Loucy (cell line): ENCODE measurements at regions not wholly inside any gene's neighbourhood (a gene's known extent, or its start where the extent isn't known, plus 50 kb on each side); places are given as distances from the start of the nearest gene placed in this dataset.

Experiments
- H2AFZ ChIP-seq: fragments of 200-600 bp; sonication (generic); 2 replicates; pipeline ENCODE4 v1.6.0; 2016; ENCODE audit warnings: antibody characterized with exemption, mild to moderate bottlenecking, low read length, moderate library complexity
- H3F3A ChIP-seq: fragments of 200-600 bp; 2 replicates; pipeline ENCODE4 v1.6.0; 2016; ENCODE audit warnings: antibody characterized with exemption, low read depth, mild to moderate bottlenecking
- H3K27me3 ChIP-seq: fragments of 200-600 bp; sonication (generic); 2 replicates; pipeline ENCODE4 v1.6.1; 2014; ENCODE audit warnings: low read length, mild to moderate bottlenecking; ENCODE audit not compliant: insufficient read depth, poor library complexity, severe bottlenecking
- H3K36me3 ChIP-seq: fragments of 200-600 bp; sonication (generic); 2 replicates; pipeline ENCODE4 v1.6.1; 2016; ENCODE audit warnings: low read length; ENCODE audit not compliant: insufficient read depth
- H3K4me1 ChIP-seq: fragments of 200-600 bp; sonication (generic); 2 replicates; pipeline ENCODE4 v1.5.1; 2014; ENCODE audit warnings: low read length, mild to moderate bottlenecking; ENCODE audit not compliant: insufficient read depth, poor library complexity, severe bottlenecking
- H3K4me2 ChIP-seq: fragments of 200-600 bp; sonication (generic); 2 replicates; pipeline ENCODE4 v1.6.0; 2014; ENCODE audit warnings: antibody characterized with exemption, low read length, low read depth, mild to moderate bottlenecking; ENCODE audit not compliant: poor library complexity, severe bottlenecking
- H3K4me3 ChIP-seq: fragments of 200-600 bp; sonication (generic); 2 replicates; pipeline ENCODE4 v1.5.1; 2014; ENCODE audit warnings: low read length, mild to moderate bottlenecking, mixed read lengths; ENCODE audit not compliant: poor library complexity, severe bottlenecking
- H3K79me2 ChIP-seq: fragments of 200-600 bp; sonication (generic); 2 replicates; pipeline ENCODE4 v1.6.1; 2014; ENCODE audit warnings: low read length; ENCODE audit not compliant: insufficient read depth
- H3K9ac ChIP-seq: fragments of 200-600 bp; sonication (generic); 2 replicates; pipeline ENCODE4 v1.6.0; 2014; ENCODE audit warnings: mild to moderate bottlenecking, low read depth, low read length, moderate library complexity; ENCODE audit not compliant: poor library complexity, severe bottlenecking
- H3K9me2 ChIP-seq: fragments of 200-600 bp; sonication (generic); replicated peaks from 2 replicates; pipeline ENCODE4 v1.6.1; 2016; ENCODE audit warnings: low read depth, low read length, mixed read lengths
- H3K9me3 ChIP-seq: fragments of 200-600 bp; sonication (generic); 2 replicates; pipeline ENCODE4 v1.6.1; 2014; ENCODE audit warnings: mild to moderate bottlenecking, antibody characterized with exemption, low read length, low read depth; ENCODE audit not compliant: insufficient read depth
- H4K20me1 ChIP-seq: fragments of 200-600 bp; sonication (generic); 2 replicates; pipeline ENCODE4 v1.6.0; 2014; ENCODE audit warnings: antibody characterized with exemption, low read length, mild to moderate bottlenecking; ENCODE audit not compliant: insufficient read depth, poor library complexity, severe bottlenecking
- CTCF ChIP-seq: fragments of 200-600 bp; sonication (generic); conservative IDR thresholded peaks from 2 replicates; pipeline ENCODE4 v1.5.1; 2014; ENCODE audit warnings: mild to moderate bottlenecking, antibody characterized with exemption, low read length
- EZH2phosphoT487 ChIP-seq: fragments of 200-600 bp; IDR thresholded peaks from 2 replicates; pipeline ENCODE4 v1.6.1; 2018; ENCODE audit warnings: antibody characterized with exemption, mild to moderate bottlenecking, moderate library complexity, borderline replicate concordance

DNA sequence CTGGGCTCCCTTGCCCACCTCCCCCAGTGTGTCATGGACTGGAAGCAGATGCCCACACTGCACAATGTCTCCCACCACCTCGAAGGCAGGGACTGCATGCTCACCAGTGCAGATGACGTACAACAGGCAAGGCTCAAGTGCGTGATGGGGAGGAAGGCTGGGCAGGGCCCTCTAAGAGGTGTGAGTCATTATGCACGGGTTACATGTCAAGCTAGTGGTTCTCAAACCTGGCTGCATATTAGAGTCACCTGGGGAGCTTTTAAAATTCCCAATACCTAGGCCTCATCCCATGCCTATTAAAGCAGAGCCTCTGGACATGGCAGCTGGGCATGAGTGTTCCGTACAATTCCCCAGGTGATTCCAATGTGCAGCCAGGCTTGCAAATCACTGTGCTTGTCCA lies 137.9 kb upstream of the NGF start:
- H3K27me3 ChIP-seq: no peaks in the 10 kb centered on the region
- TF ChIP-seq EZH2phosphoT487 (no peak), CTCF (no peak)

DNA sequence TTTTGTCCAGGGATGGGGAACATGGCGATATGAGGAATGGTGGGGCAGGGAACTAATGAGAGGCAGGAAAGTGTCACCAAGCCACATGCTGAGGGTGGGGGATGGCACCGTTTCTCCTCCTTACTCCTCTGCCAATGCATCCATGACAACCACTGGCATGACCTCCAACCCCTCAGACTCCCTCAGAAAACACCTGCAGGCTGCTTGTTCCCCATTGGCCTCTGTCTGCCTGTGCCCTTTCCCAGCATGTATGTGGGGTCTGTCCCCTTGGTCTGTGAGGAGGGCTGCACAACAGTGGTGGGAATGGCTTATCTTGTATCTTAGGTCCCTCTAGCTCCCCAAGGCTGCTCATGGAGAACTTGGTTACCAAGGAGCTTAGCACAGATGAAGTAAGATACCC lies 137.2 kb upstream of the NGF start:
- Histone ChIP-seq H3K9me2 (no peaks in the 10 kb centered on the region), H4K20me1 (no peaks in the 10 kb centered on the region), H3K9ac (no peak overlapping the region), H3K4me3 (no peak overlapping the region), H3K27me3 (no peaks in the 10 kb centered on the region), H3K9me3 (no peaks in the 10 kb centered on the region), H3K79me2 (no peaks in the 10 kb centered on the region), H3K4me1 (peaks cover 40% of the 10 kb centered on the region), H3F3A (no peaks in the 10 kb centered on the region), H3K4me2 (no peak overlapping the region), H2AFZ (no peak overlapping the region), H3K36me3 (no peaks in the 10 kb centered on the region)
- TF ChIP-seq CTCF (no peak), EZH2phosphoT487 (no peak)

More for the DNA sequence above, 137.9 kb upstream of the NGF start:
- Histone ChIP-seq H3K4me2 (no peak overlapping the region), H3K9ac (no peak overlapping the region), H3K4me3 (no peak overlapping the region), H3K36me3 (no peaks in the 10 kb centered on the region), H4K20me1 (no peaks in the 10 kb centered on the region), H3F3A (no peaks in the 10 kb centered on the region), H3K9me3 (no peaks in the 10 kb centered on the region), H2AFZ (no peak overlapping the region), H3K79me2 (no peaks in the 10 kb centered on the region), H3K4me1 (peaks cover 33% of the 10 kb centered on the region), H3K9me2 (no peaks in the 10 kb centered on the region)

DNA sequence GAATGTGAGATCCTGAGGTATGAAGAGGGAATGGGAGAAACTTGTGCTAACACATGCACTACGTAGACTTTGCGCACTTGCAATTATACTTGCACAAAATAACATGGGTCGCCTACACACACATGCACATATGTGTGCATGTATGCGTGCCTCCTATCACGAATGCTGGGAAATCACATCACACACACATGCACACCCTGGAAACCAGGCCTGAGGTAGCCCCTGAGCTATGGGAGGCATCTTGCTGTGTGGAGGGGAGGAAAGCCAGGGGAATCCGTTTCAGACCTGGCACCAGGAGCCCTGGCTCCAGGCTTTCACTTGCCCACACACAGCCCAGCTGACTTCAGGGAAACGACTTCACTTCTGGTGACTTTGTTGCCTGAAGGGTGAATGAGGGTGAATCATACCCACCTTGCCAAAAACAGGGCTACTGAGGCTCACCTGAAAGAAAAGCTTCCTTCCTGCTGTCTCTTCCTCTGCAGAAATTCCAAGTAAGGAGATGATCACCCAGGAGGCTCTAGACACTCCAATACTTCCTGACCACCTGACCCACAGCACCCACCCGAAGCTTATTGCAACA lies 136.0 kb upstream of the NGF start:
- Histone ChIP-seq H3K4me2 (peak overlapping the region; percentile 11), H3K9me3 (no peaks in the 10 kb centered on the region), H3K27me3 (no peaks in the 10 kb centered on the region), H3K9ac (no peak overlapping the region), H4K20me1 (no peaks in the 10 kb centered on the region), H3K79me2 (no peaks in the 10 kb centered on the region), H3K4me1 (peaks cover 45% of the 10 kb centered on the region), H3K4me3 (no peak overlapping the region), H3K36me3 (no peaks in the 10 kb centered on the region), H2AFZ (no peak overlapping the region), H3K9me2 (no peaks in the 10 kb centered on the region), H3F3A (no peaks in the 10 kb centered on the region)
- TF ChIP-seq EZH2phosphoT487 (no peak), CTCF (no peak)
